ENCODE measurements at regions not wholly inside any gene's neighbourhood (a gene's known extent, or its start where the extent isn't known, plus 50 kb on each side); places are given as distances from the start of the nearest gene placed in this dataset.

- TF ChIP-seq KDM4A (IDR thresholded peaks at IDR 0.05; ENCODE audit: low read depth, low read length, severe bottlenecking) = no peak
- no peak for TF ChIP-seq YY1 (IDR thresholded peaks at IDR 0.05; ENCODE audit: low read depth, low read length)
- no peak for TF ChIP-seq CREB1 (IDR thresholded peaks at IDR 0.05)
Measured at GRCh38 chr13:44807449-44808034, 181.7 kb downstream of the NUFIP1 start (continued).
